Chondrocyte (in vitro differentiated cells): ENCODE measurements at regions not wholly inside any gene's neighbourhood (a gene's known extent, or its start where the extent isn't known, plus 50 kb on each side); places are given as distances from the start of the nearest gene placed in this dataset.

Experiments
- DNase-seq: peaks from one replicate; pipeline ENCODE4 v3.0.0; 2021; ENCODE audit warnings: mixed read lengths, low spot score
- H3K27ac Mint-ChIP-seq: one replicate; pipeline ENCODE4 v1.8.0; 2021; ENCODE audit warnings: mild to moderate bottlenecking, moderate library complexity, mixed read lengths; ENCODE audit not compliant: unreplicated experiment
- H3K27me3 Mint-ChIP-seq: 2 replicates; pipeline ENCODE4 v1.8.0; 2021; ENCODE audit warnings: low read depth, mixed read lengths
- H3K36me3 Mint-ChIP-seq: 2 replicates; pipeline ENCODE4 v1.8.0; 2021; ENCODE audit warnings: low read depth, mixed read lengths
- H3K4me1 Mint-ChIP-seq: 2 replicates; pipeline ENCODE4 v1.8.0; 2021; ENCODE audit warnings: low read depth, mild to moderate bottlenecking, mixed read lengths
- H3K4me3 Mint-ChIP-seq: one replicate; pipeline ENCODE4 v1.8.0; 2021; ENCODE audit warnings: mild to moderate bottlenecking, moderate library complexity, mixed read lengths; ENCODE audit not compliant: unreplicated experiment
- H3K9me3 Mint-ChIP-seq: 2 replicates; pipeline ENCODE4 v1.8.0; 2021; ENCODE audit warnings: low read depth, mixed read lengths
- CTCF ChIP-seq: fragments of 200-600 bp; sonication (generic); IDR thresholded peaks from 2 replicates; pipeline ENCODE4 v1.5.0; 2021; ENCODE audit warnings: antibody characterized with exemption, mild to moderate bottlenecking, moderate library complexity

GRCh38 chr2:236674238-236674637, 104.6 kb downstream of the ACKR3 start:
- Mint-ChIP-seq H3K9me3 (peaks cover 2% of the 10 kb centered on the region), H3K4me3 (no peak overlapping the region), H3K27ac (peak overlapping the region; percentile 85), H3K27me3 (no peaks in the 10 kb centered on the region), H3K4me1 (peaks cover 50% of the 10 kb centered on the region), H3K36me3 (no peaks in the 10 kb centered on the region)
- DNase-seq = no peak
- no peak for TF ChIP-seq CTCF

DNA sequence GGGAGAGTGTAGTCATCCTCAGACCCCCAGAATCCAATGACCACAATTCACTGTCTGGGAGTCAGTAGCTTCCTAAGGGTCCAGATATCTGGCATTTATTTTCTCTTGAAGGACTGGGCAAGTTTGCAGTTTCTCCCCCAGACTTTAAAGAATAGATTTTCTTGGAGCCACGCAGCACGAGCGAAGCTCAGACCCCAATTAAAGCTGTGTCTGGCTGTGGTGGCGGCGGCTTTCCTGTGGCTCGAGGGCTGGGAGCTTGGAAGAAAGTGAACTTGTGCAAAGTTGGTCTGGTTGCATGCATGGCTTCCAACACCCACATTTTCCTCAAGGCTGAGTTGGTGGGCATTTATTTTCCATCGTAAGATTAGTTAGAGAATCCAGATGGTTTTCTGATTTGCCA, 105.0 kb downstream of the ACKR3 start:
- Mint-ChIP-seq H3K4me1 (peaks cover 55% of the 10 kb centered on the region), H3K9me3 (peaks cover 2% of the 10 kb centered on the region), H3K27me3 (no peaks in the 10 kb centered on the region), H3K36me3 (no peaks in the 10 kb centered on the region), H3K27ac (peak overlapping the region; percentile 85), H3K4me3 (no peak overlapping the region)
- no peak for DNase-seq
- no peak for TF ChIP-seq CTCF

DNA sequence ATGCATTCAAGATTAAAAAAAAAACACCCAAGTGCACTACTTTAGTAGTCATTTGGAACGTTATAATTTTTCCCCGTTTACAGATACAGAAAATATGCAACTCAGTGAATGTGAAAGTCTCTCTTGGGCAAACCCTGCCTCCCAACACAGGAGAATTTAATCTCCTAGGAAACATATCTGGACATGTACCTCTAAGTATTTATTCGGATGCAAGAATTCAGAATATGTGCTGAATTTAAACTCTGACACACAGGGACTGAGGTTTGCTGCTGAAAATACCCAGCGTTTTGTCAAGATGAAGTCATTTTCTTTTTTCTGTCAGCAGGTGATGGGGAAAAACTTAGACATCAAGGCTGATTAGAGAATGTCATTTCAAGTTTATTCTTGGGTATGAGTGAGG, 105.4 kb downstream of the ACKR3 start:
- Mint-ChIP-seq H3K36me3 (no peaks in the 10 kb centered on the region), H3K4me3 (no peak overlapping the region), H3K27ac (peak overlapping the region; percentile 85), H3K27me3 (no peaks in the 10 kb centered on the region), H3K4me1 (peaks cover 59% of the 10 kb centered on the region), H3K9me3 (peaks cover 2% of the 10 kb centered on the region)
- no peak for TF ChIP-seq CTCF
- no peak for DNase-seq

DNA sequence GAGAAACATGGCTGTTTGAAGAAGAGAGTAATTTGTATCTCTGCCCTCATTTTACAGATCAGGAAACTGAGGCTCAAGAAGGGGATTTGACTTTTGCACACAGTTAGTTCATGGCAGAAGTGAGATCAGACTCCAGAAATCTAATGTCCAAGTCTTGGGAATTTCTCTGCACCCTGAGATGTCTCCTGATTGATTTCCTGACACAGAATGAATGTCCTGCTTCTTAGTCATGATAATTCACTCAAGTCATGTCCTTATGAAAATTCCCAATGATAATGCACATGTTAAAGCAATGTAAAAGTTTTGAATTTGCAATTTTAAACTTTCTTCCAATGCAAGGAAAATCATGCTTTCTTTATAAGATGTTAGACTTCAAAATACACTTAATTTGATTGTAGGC, 105.9 kb downstream of the ACKR3 start:
- DNase-seq = no peak
- H3K9me3 Mint-ChIP-seq = peaks cover 2% of the 10 kb centered on the region
- H3K4me1 Mint-ChIP-seq = peaks cover 63% of the 10 kb centered on the region
- no peaks in the 10 kb centered on the region for H3K27me3 Mint-ChIP-seq
- no peaks in the 10 kb centered on the region for H3K36me3 Mint-ChIP-seq
- no peak overlapping the region for H3K4me3 Mint-ChIP-seq
- H3K27ac Mint-ChIP-seq = peak overlapping the region; percentile 85
- TF ChIP-seq CTCF = no peak

- TF ChIP-seq CTCF = no peak
- H3K4me1 Mint-ChIP-seq = peaks cover 67% of the 10 kb centered on the region
- H3K4me3 Mint-ChIP-seq = no peak overlapping the region
- H3K9me3 Mint-ChIP-seq = peaks cover 2% of the 10 kb centered on the region
- no peaks in the 10 kb centered on the region for H3K27me3 Mint-ChIP-seq
- no peak for DNase-seq
- H3K27ac Mint-ChIP-seq = peak overlapping the region; percentile 85
- H3K36me3 Mint-ChIP-seq = no peaks in the 10 kb centered on the region
These were observed 106.7 kb downstream of the ACKR3 start for GRCh38 chr2:236676136-236676873.
